Neural progenitor cell (in vitro differentiated cells): ENCODE measurements at regions not wholly inside any gene's neighbourhood (a gene's known extent, or its start where the extent isn't known, plus 50 kb on each side); places are given as distances from the start of the nearest gene placed in this dataset.

Experiments used
- CTCF ChIP-seq: fragments of 200-600 bp; sonication (generic); IDR thresholded peaks from 2 replicates; pipeline ENCODE4 v1.5.1; 2017; ENCODE audit warnings: antibody characterized with exemption, mild to moderate bottlenecking
- EZH2 ChIP-seq: fragments of 200-600 bp; sonication (generic); IDR thresholded peaks from 2 replicates; pipeline ENCODE4 v1.6.1; 2017; ENCODE audit warnings: antibody characterized with exemption, mild to moderate bottlenecking, moderate library complexity
- EZH2phosphoT487 ChIP-seq: fragments of 200-600 bp; sonication (generic); IDR thresholded peaks from 2 replicates; pipeline ENCODE4 v1.6.1; 2017; ENCODE audit warnings: antibody characterized with exemption

- no peak for TF ChIP-seq CTCF
- TF ChIP-seq EZH2, result no peak
- TF ChIP-seq EZH2phosphoT487, result no peak
Observed at GRCh38 chr7:26011039-26011696, 140.8 kb upstream of the NFE2L3 start.
